Left colon (tissue), 2 donors: ENCODE measurements at regions not wholly inside any gene's neighbourhood (a gene's known extent, or its start where the extent isn't known, plus 50 kb on each side); places are given as distances from the start of the nearest gene placed in this dataset.

Source experiments
- ATAC-seq: fragments of 200-7000 bp; cut with Tn5 transposase; one replicate; pipeline ENCODE4 v1.9.1; 2020; ENCODE audit warnings: mild to moderate bottlenecking, moderate library complexity
- DNase-seq, 2 donors: peaks; one replicate each; pipeline ENCODE4 v3.0.0-alpha.2; 2020
- intact Hi-C, 2 donors: fragments of 100-400 bp; cut with DNase I in 1 of 2; cut with micrococcal nuclease in 1 of 2; formaldehyde crosslinking; loops; one replicate each; pipeline versions ENCODE4 v1.11.2 to v1.14.0; 2022; cut with DNase I, micrococcal nuclease
- donor health status: DM: no; HTN: no; CAD: no.
- donor health status: DM: yes; HTN: yes; CAD: no.

DNA sequence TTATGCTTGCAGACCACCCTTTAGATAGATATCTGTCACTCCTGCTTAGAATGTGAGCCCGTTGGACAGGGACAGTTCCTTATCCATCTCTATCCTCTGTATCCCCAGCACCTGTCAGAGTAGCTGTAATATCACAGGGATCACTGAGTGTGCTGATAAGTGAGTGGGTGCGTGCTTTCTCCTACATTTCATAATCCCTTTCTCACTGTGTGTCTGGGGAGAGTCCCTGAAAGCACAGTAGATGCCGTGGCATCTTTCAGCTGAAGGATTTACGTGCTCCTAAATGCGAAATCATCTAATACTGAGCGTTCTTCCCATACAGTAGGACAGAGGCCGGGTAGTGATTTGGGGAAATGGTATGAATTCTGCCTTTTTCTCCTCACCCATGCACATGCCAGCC, 198.9 kb upstream of the SASH1 start:
- ATAC-seq (no peak), DNase-seq (no peak)
- intact Hi-C loops: no loop called here

DNA sequence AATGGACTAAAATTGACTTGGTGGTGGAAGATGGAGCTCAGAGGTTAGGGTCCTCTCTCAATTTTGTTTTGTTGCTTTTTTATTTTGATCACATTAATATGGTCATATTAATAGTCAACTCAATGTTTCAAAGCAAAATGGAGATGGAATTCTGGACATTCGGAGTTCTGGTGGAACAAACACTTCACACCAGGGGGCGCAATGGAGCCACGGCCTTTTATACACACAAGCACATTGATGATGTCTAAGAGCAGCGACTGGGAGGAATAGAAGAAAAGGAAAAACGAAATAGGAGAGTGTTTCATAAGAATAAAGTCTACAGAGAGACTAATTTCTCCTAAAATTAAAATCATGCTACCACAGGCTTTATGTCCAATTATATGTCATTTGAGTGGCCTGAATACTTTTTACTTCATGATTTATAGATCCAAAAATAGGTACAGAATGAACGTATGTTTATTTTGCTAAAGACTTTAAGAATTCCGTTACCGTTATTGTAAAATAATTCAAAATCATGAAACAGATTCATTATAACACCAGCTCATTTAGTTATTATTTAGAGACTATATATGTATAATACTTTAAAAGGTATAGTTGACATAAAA, 197.6 kb upstream of the SASH1 start:
- DNase-seq (peak; percentile 40 to 84), ATAC-seq (peak; percentile 67)
- intact Hi-C loops: no loop called here

DNA sequence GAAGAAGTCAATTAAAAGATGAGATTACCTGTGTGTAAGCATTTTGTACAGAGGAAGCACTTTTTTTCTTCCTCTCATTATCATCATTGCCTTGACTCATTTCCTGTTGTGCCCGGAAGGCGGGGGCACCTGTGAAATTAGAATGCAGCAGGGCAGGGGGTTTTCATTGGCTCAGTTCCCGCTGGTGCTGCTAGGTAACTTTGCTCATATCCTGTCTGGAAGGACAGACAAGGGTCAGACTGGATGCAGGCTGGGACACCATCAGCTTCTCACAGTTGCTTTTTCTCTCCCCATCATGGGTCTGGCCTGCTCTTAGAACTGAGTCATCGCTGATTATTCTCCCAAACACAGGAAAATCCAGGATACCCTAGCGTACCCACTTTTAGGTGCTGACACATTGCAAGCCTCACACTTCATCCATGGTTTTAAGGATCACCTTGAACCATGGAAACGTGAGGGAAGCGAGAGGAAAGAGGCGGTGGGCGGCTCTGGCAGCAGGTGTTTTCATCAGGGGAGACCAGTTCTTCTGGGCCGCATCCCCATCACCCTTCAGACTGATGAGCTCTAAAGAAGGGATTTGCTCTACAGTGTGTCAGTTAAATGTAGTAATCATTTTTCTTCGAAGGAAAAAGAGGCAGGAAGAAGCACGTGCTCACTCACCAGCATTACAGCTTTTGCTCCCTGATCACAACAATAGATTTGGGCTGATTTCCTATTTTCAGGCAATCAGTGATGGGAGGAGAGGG, 195.7 kb upstream of the SASH1 start:
- ATAC-seq: no peak
- DNase-seq: no peak
- intact Hi-C loops: no loop called here

DNA sequence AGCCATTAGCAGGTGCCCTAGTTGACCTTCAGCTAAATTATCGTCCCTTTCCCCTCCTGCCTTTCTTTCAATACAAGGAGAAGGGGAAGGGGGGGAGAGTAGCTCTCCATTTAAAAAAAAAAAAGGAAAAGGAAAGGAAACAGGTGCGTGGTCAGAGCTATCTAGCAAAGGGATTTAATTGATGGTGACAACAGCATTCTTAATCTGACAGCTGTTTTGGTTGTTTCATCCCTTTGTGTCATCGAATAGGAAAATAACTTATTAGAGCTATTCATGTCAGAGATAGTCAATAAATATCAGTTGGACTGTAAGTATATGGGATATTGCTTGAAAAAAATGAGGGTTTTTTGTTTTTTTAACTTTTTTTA, 195.2 kb upstream of the SASH1 start:
- DNase-seq (no peak), ATAC-seq (no peak)
- intact Hi-C loops: no loop called here

DNA sequence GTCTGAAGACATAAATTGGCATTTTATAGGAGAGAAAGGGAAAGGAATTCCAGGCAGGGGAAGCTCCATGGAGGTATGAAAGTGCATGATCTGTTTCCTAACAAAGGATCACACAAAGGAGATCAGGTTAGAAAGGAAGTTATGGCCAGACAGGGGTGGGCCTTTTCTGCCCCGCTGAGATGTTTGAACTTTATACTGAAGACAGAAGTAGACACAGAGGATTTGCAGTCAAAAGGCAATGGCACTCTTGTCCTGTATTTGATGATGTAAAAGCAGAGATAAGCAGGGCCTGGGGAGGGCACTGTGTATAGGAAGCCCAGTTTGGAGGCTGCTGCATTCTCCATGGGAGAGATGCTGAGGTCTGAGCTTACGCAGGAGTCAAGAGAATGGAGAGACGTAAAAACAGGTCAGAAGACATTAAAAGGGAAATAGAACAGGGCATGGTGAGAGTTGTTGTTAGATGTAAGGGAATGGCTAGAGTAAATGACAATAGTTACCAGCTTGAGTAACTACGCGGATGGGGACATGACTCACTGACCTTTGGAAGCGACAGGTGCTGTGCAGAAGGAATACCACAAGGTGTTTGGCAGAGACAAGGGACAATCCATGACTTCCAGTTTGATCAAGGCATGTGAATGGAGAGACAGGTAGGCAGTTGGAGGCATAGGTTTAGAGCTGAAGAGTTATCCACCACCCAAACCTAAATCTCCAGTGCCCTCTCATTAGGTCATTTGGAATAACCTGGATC, 190.6 kb upstream of the SASH1 start:
- intact Hi-C loops: no loop called here
- no peak for DNase-seq
- ATAC-seq: peak; percentile 86

DNA sequence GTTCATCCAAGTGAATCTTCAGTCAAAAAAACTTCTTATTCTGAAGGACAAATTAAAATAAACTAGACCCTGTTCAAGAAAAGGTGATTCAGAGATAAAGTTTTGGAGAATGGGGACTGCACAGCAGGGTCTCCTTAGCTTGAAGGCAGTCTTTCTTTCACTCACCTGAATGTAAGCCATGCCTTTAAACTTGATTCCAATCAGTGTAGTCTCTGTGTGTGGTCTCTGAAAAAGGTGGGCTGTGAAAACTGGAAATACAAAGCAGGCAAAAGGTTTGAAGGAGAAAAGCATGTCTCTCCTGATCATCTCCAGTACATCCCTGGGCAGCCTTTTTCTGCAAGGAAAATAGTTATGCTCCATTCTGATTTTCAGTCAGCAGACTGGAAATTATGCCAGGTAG, 188.0 kb upstream of the SASH1 start:
- intact Hi-C loops: no loop called here
- DNase-seq (no peak), ATAC-seq (no peak)

DNA sequence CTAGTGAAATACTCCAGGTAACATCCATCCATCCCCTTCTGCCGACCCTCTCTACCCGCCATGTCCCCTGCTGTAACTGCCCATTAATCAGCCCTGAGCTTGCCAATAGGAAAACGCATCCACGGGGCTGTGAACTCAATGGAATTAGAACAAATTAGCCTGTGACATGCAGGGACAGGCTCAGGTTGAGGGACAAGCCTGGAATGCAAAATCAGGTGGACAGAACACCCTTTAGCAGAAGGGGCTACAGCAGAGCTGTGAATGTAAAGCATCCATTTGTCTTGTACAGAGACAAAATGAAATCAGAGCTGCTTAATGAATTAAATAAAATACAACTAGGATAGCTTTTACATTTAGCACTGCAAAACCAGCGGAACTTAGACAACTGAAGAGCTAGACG, 187.3 kb upstream of the SASH1 start:
- no peak for ATAC-seq
- intact Hi-C loops: no loop called here
- DNase-seq: no peak

DNA sequence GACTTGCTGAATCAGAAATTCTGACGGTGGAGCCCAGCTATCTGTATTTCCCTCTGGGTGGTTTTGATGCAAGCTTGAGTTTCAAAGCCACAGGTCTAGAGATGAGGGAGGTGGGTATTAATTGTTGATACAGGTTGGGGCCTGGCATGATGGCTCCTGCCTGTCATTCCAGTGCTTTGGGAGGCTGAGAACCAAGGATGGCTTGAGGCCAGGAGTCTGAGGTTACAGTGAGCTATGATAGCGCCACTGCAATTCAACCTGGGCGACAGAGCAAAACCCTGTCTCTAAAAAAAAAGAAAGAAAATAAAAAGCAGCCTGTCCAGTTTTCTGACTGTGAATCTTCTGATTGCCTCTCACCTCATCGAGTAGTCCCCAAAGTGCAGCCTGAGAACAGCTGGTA, 184.8 kb upstream of the SASH1 start:
- intact Hi-C loops: no loop called here
- DNase-seq (no peak), ATAC-seq (no peak)

DNA sequence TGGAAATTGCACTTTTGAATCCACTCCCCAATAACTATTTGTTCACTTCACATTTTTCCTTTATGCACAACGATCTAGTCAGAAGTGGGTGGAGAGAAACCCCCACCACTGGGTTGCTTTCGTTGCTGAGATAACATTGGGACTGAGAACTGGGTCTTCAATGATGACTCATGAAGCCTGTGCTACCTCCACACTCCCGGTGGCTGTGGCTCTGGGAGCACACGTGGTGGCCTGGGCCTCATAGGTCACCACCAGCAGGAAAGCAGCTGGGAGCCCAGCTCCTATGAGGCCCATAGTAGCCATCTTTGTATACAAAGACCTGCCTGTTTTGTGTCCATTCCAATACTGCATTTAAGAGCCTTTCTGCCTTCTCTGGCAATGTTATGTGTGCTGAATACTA, 178.0 kb upstream of the SASH1 start:
- ATAC-seq (no peak), DNase-seq (no peak)
- intact Hi-C loops: loop anchor here in 1 of 2 donors (2.0 kb wide), 1 partner anchor 658 kb away; no protein-coding TSS in a partner anchor

DNA sequence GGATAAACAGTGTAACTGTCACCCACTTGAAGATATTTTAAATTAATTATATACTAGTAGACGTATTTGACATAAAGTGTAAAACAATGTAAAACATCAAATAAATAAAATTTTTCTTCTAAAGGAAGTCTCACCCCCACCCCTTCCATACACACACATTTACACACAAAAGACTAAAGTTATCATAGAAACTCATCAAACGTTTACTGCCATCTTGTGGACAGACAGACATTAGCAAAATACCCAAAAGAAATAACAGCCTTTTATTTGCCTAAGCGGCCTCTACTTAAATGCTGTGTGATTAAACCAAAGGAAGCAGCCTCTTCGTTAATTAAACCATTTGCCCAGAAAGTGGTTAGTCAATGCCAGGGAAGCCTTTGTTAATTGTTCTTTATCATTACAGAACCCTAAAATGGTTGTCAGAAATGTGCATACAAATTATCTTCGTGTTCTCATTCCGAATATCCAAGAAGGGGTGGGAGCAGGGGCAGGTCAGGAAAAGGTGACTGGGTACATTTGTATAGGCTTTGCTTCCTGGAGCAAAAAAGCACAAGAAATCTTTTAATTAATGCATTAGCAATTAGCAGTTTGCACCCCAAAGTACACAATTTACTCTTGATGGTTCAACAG, 176.2 kb upstream of the SASH1 start:
- intact Hi-C loops: no loop called here
- DNase-seq (no peak), ATAC-seq (peak; percentile 52)

DNA sequence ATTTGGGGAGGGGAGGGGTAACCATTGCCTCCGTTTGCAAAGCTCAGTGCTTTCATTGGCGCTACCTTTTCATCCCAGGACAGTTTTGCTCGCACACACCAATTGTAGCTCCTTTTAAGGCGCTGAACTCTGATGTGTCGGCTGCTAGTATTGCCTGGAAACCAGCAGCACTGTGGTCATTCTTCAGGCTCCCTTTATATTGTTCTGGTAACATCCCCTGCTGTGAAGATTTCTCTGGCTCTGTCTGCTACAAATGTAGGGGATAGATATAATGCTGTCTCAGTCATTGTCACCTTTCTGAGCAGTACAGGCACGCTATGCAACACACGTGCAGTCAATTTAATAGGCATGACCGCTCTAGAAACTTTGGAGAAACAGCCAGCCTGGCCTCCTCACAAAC, 172.9 kb upstream of the SASH1 start:
- intact Hi-C loops: no loop called here
- ATAC-seq (no peak), DNase-seq (no peak)

DNA sequence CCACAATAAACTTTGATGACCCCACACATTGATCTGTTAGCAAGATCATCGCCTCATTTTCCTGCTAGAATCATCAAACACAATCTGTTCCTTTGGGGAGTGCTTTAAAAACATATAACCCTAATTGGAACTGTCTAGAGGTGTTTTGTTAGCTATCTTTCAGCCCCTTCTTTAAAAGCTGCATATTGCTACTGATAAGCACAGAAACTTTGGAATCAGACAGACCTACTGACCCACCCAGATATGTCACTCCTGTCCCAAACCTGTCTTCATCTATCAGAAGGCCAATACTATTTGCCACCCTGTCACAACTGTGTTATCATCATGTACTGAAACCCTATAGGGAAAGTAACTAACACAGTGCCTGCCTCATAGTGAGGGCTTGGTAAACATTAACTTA, 172.4 kb upstream of the SASH1 start:
- no peak for ATAC-seq
- intact Hi-C loops: no loop called here
- no peak for DNase-seq

DNA sequence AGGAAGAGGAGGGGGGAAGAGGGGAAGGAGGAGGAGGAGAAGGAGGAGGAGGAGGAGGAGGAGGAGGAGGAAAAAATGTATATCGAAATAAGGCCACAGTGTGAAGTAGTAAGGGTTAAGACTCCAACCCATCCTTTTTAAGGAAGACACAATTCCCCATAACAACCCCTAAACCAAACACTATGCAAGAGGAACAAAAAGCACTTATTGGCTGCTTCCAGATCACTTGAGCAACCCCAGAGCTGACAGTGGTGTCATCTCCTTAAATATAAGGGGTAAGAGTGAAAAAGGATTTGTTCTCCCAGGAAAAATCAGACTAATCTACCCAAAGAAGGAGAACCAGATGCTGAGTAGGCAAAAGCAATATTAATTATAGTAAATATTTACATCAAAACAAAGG, 169.1 kb upstream of the SASH1 start:
- DNase-seq: no peak
- no peak for ATAC-seq
- intact Hi-C loops: no loop called here

DNA sequence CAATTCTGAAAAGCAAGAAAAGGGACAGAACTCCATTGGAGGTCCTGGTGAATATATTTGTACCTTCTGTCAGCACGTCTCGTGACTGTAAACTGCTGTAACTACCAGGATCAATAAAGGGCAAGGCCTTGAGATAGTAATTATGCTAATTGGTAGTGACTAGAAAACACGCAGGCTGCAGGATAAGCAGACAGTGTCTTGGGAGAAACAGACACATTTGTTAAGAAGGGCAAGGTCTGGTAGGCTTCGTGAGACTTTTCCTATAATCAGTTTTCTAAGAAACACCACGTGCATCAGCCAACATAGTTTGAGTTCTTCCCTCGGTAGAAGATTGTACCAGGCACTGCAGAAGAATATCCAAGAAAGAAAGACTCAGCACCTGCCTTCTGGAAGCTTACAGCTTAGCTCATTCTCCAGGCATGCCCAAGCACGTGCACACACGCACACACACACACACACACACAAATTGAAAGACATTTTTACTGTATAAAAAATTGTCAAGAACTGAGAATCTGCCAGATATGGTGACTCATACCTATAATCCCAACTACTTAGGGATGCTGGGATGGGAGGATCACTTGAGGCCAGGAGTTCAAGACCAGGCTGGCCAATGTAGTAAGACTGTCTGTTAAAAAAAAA, 167.0 kb upstream of the SASH1 start:
- ATAC-seq (no peak), DNase-seq (no peak)
- intact Hi-C loops: loop anchor here (5.0 kb wide), 2 partner anchors 77 to 292 kb away; no protein-coding TSS in a partner anchor

DNA sequence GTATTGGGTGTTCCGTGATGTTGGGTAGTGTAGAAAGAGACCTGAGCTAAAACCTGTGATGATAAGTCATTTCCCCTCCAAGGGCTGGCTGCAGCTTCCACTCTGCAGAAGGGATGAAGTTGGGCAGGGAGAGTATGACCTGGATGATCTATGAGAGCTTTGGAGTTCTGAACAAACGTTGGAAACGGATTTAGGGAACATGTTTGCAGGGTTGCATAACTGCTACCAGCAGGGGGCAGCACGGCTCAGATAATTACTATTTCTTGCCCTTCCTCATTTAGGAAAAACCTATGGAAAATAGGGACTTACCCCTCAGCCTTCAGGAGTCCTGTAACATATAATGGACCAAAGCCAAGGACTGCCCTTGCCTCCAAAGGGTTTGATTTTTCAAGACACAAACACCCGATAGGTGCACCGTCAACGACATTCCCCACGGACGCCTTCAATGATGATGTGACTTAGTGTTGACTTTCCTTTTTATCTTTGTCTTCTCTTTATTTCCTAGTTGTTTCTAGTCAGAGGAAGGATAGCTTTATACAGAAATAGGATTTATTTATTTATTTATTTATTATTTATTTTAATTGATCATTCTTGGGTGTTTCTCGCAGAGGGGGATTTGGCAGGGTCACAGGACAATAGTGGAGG, 164.9 kb upstream of the SASH1 start:
- ATAC-seq: peak; percentile 31
- intact Hi-C loops: loop anchor here (5.0 kb wide), 2 partner anchors 75 to 290 kb away; no protein-coding TSS in a partner anchor
- peak in 1 of 2 donors; percentile 79 for DNase-seq

DNA sequence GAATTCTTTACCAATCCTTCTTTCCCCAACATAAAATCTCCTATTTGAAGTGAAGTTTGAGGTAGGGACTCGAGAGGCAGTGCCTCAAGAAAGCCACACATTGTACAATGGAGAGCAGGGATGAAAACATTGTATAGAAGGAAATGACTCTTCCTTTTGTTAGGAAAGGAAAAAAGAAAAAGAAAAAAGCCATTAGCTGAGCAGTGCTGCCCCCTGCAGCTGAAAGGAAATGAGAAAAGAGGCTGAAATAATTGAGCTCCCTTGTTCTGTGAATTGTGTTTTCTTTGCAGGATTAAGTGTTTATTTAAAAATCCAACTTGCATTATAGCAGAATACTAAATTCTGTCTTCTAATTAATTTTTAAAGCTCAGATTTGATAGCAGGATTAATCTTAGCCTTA, 162.9 kb upstream of the SASH1 start:
- peak in 1 of 2 donors; percentile 28 for DNase-seq
- intact Hi-C loops: loop anchor here (5.0 kb wide), 2 partner anchors 73 to 288 kb away; no protein-coding TSS in a partner anchor
- ATAC-seq: no peak

DNA sequence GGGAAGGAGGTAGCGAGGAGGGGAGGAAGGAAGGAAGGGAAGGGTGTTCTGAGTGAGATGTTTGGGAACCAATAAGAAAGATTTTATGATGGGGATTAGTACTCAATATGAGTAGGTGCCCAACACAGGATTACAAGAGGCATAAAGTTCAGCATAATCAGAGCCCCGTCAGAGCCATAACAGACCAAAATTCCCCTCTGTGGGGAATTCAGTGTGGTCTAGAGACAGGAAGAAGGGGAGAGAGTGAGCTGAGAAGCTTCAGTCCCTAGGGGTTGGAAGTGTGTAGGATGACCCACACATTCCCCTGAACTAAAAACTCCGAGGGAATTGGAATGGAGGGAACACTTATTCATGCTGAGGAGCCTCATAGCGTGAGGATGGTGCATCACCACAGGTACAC, 160.3 kb upstream of the SASH1 start:
- intact Hi-C loops: loop anchor here in 1 of 2 donors (5.0 kb wide), 1 partner anchor 285 kb away; no protein-coding TSS in a partner anchor

DNA sequence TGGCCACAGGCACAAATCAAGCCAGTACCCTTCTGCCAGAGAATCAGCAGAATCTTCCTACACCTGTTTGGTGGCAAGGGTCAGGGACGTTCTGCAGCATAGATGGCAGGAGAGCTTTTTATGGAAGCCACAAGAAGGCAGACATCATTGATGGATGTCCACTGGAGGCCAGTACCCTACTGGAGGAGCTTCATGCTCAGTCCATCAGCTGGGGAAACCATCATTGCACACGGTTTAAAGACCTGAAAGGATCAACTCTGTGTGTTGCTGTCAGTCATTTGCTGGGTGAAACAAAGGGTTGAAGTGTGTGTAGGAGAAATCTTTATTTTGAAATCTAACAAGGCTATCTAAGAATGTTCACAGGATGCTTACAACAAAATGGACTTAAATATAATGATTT, 158.9 kb upstream of the SASH1 start:
- intact Hi-C loops: loop anchor here in 1 of 2 donors (5.0 kb wide), 1 partner anchor 284 kb away; no protein-coding TSS in a partner anchor
- ATAC-seq (no peak), DNase-seq (no peak)

More for the DNA sequence above, 160.3 kb upstream of the SASH1 start:
- no peak for ATAC-seq
- no peak for DNase-seq
